Hepatocyte (in vitro differentiated cells): ENCODE measurements at regions not wholly inside any gene's neighbourhood (a gene's known extent, or its start where the extent isn't known, plus 50 kb on each side); places are given as distances from the start of the nearest gene placed in this dataset.

Source experiments
- DNase-seq: peaks from one replicate; pipeline ENCODE4 v3.0.0-alpha.2; 2016; ENCODE audit warnings: low spot score
- H2AFZ ChIP-seq: fragments of 200-600 bp; sonication (generic); 2 replicates; pipeline ENCODE4 v1.6.0; 2016; ENCODE audit warnings: antibody characterized with exemption, mild to moderate bottlenecking
- H3K27ac ChIP-seq: fragments of 200-600 bp; sonication (generic); 2 replicates; pipeline ENCODE4 v1.5.1; 2016; ENCODE audit warnings: mild to moderate bottlenecking
- H3K27me3 ChIP-seq: fragments of 200-600 bp; sonication (generic); 2 replicates; pipeline ENCODE4 v1.6.1; 2016
- H3K36me3 ChIP-seq: fragments of 200-600 bp; sonication (generic); replicated peaks from 2 replicates; pipeline ENCODE4 v1.5.1; 2016; ENCODE audit warnings: low read depth; ENCODE audit not compliant: insufficient read depth
- H3K4me1 ChIP-seq: fragments of 200-600 bp; sonication (generic); 2 replicates; pipeline ENCODE4 v1.5.1; 2016; ENCODE audit warnings: mild to moderate bottlenecking, moderate library complexity; ENCODE audit not compliant: insufficient read depth
- H3K4me2 ChIP-seq: fragments of 200-600 bp; sonication (generic); 2 replicates; pipeline ENCODE4 v1.6.0; 2016
- H3K4me3 ChIP-seq: fragments of 200-600 bp; sonication (generic); 2 replicates; pipeline ENCODE4 v1.5.1; 2016; ENCODE audit warnings: mild to moderate bottlenecking
- H3K79me2 ChIP-seq: fragments of 200-600 bp; sonication (generic); 2 replicates; pipeline ENCODE4 v1.6.0; 2017; ENCODE audit warnings: mild to moderate bottlenecking
- H3K9me2 ChIP-seq: fragments of 200-600 bp; sonication (generic); replicated peaks from 2 replicates; pipeline ENCODE4 v1.6.0; 2017; ENCODE audit warnings: mild to moderate bottlenecking; ENCODE audit not compliant: insufficient read depth
- H3K9me3 ChIP-seq: fragments of 200-600 bp; sonication (generic); 2 replicates; pipeline ENCODE4 v1.5.1; 2016; ENCODE audit warnings: low read depth, mild to moderate bottlenecking
- H4K20me1 ChIP-seq: fragments of 200-600 bp; sonication (generic); 2 replicates; pipeline ENCODE4 v1.6.0; 2016; ENCODE audit warnings: mild to moderate bottlenecking; ENCODE audit not compliant: insufficient read depth, poor library complexity, severe bottlenecking
- CTCF ChIP-seq: fragments of 200-600 bp; sonication (generic); IDR thresholded peaks from 2 replicates; pipeline ENCODE4 v1.5.1; 2016; ENCODE audit warnings: antibody characterized with exemption, mild to moderate bottlenecking; ENCODE audit not compliant: poor library complexity
- EZH2 ChIP-seq: fragments of 200-600 bp; sonication (generic); IDR thresholded peaks from 2 replicates; pipeline ENCODE4 v1.6.1; 2016; ENCODE audit warnings: antibody characterized with exemption, mild to moderate bottlenecking, borderline replicate concordance
- EZH2phosphoT487 ChIP-seq: fragments of 200-600 bp; sonication (generic); IDR thresholded peaks from one replicate; pipeline ENCODE4 v1.6.1; 2018; ENCODE audit warnings: antibody characterized with exemption, mild to moderate bottlenecking, low read depth, moderate library complexity; ENCODE audit not compliant: unreplicated experiment, severe bottlenecking
- WGBS: methylation state at CpG from one replicate; pipeline ENCODE4 v1.1.6; 2016; ENCODE audit warnings: low lambda C conversion rate; ENCODE audit errors: missing lambda C conversion rate; 5-methylcytosine and 5-hydroxymethylcytosine counted together

DNA sequence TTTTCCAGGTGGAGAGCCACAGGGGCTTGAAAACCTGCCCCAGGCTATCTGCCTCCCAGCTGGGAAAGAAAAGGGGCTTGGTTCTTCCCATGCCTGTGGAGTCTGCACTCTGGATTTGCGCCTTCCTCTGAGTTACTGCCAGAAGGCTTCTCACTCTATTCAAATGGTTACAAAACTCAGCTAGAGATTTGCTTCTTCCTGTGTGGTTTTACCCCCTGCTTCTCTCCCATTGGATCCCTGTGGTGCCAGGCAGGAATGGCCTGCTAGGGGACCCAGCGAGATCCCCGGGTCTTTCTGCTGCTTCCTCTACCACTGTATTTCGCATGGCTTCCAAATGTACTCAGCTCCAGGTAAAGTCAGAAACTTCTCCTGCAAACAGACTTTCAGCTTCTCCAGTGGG lies 192.0 kb upstream of the HS3ST5 start:
- TF ChIP-seq EZH2phosphoT487, result no peak
- no peak for TF ChIP-seq CTCF
- TF ChIP-seq EZH2, result no peak
- no peak overlapping the region for H3K4me2 ChIP-seq
- no peaks in the 10 kb centered on the region for H3K36me3 ChIP-seq
- H3K4me1 ChIP-seq, result no peaks in the 10 kb centered on the region
- no peaks in the 10 kb centered on the region for H3K9me3 ChIP-seq
- 83% methylated on average over 4 of the region's 4 CpGs for WGBS
- no peak overlapping the region for H2AFZ ChIP-seq
- no peaks in the 10 kb centered on the region for H3K79me2 ChIP-seq
- no peak overlapping the region for H3K4me3 ChIP-seq
- no peaks in the 10 kb centered on the region for H3K9me2 ChIP-seq
- no peak for DNase-seq
- no peaks in the 10 kb centered on the region for H4K20me1 ChIP-seq
- H3K27ac ChIP-seq, result no peak overlapping the region
- no peaks in the 10 kb centered on the region for H3K27me3 ChIP-seq

DNA sequence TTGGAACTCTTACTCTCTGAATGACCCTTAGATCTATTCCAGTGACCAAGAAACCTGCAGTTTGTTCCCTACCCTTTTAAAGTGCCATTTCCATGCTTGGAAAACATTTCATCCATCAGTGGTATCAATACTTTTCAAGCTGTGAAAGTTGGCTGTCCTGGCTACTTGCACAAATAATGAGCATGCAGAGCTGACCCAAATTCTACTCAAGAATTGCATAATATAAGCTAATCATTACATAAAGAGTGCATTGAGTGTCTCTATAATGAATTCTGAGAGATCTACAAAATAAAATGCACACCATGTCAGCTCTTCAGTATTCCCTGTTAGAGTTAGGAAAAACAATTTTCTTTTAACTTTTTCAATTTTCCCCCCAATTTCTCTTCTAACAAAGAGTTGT lies 181.3 kb upstream of the HS3ST5 start:
- TF ChIP-seq EZH2phosphoT487 (no peak), CTCF (no peak), EZH2 (no peak)
- no peaks in the 10 kb centered on the region for H3K27me3 ChIP-seq
- H4K20me1 ChIP-seq, result no peaks in the 10 kb centered on the region
- H3K79me2 ChIP-seq, result no peaks in the 10 kb centered on the region
- no peak overlapping the region for H3K27ac ChIP-seq
- H3K9me2 ChIP-seq, result no peaks in the 10 kb centered on the region
- H3K4me1 ChIP-seq, result no peaks in the 10 kb centered on the region
- H2AFZ ChIP-seq, result no peak overlapping the region
- H3K9me3 ChIP-seq, result no peaks in the 10 kb centered on the region
- H3K4me2 ChIP-seq, result no peak overlapping the region
- no peak for DNase-seq
- no peak overlapping the region for H3K4me3 ChIP-seq
- H3K36me3 ChIP-seq, result no peaks in the 10 kb centered on the region

DNA sequence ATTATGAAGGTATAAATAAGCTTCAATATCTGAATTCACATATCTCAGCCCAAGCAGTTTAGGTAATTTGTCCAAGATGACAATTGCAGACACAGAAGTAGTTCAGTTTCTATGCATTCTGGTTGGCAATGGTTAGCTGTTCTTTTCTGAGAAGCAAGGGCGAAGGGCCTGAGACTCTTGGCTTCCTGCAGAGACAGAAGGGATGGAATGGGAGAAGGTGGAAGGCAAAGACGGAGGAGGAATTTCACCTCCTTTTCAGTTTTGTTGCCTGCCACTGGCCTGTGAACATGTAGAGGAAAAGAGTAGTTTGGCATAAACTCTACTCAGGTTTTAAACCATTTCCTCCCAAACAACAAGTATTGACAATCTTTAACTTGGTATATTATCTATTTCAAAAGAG lies 180.7 kb upstream of the HS3ST5 start:
- Histone ChIP-seq H3K4me3 (no peak overlapping the region), H3K9me3 (no peaks in the 10 kb centered on the region), H3K9me2 (no peaks in the 10 kb centered on the region), H4K20me1 (no peaks in the 10 kb centered on the region), H3K79me2 (no peaks in the 10 kb centered on the region), H3K27me3 (no peaks in the 10 kb centered on the region), H3K4me2 (no peak overlapping the region), H2AFZ (no peak overlapping the region), H3K4me1 (no peaks in the 10 kb centered on the region), H3K36me3 (no peaks in the 10 kb centered on the region), H3K27ac (no peak overlapping the region)
- WGBS, result 85% methylated on average over 2 of the region's 2 CpGs
- TF ChIP-seq CTCF (no peak), EZH2phosphoT487 (no peak), EZH2 (no peak)
- DNase-seq, result no peak

DNA sequence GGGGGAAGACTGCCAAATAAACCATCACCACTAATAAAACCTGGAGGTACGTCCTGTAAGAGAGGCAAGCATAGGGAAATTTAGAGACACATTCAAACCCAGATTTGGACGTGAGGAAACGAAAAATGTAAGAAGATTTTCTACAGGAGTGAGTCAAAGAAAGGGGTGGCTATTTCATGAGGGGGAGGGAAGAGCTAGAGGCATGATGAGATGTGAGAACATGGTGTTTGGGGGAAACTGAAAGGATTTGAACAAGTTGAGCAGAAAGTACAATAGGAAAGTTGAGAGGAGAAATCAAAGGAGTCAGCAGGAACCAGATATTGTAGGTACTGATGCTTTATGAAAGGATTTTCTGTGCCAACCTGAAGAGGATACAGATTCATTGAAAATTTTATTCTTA lies 179.1 kb upstream of the HS3ST5 start:
- H4K20me1 ChIP-seq, result no peaks in the 10 kb centered on the region
- H3K27ac ChIP-seq, result no peak overlapping the region
- H3K79me2 ChIP-seq, result no peaks in the 10 kb centered on the region
- TF ChIP-seq CTCF, result no peak
- TF ChIP-seq EZH2, result no peak
- TF ChIP-seq EZH2phosphoT487, result no peak
- no peaks in the 10 kb centered on the region for H3K9me2 ChIP-seq
- no peaks in the 10 kb centered on the region for H3K4me1 ChIP-seq
- H2AFZ ChIP-seq, result no peak overlapping the region
- no peaks in the 10 kb centered on the region for H3K36me3 ChIP-seq
- no peaks in the 10 kb centered on the region for H3K27me3 ChIP-seq
- H3K4me3 ChIP-seq, result no peak overlapping the region
- DNase-seq, result no peak
- WGBS, result 87% methylated on average over 3 of the region's 3 CpGs
- H3K4me2 ChIP-seq, result no peak overlapping the region
- H3K9me3 ChIP-seq, result no peaks in the 10 kb centered on the region
